HEK293T (cell line): ENCODE measurements at regions not wholly inside any gene's neighbourhood (a gene's known extent, or its start where the extent isn't known, plus 50 kb on each side); places are given as distances from the start of the nearest gene placed in this dataset.

ENCODE experiments used
- CTCF ChIA-PET: fragments of 350-600 bp; formaldehyde crosslinking; extraction: SDS; loops from one replicate; lab custom pipeline; 2021; ENCODE audit warnings: antibody characterized with exemption, inconsistent platforms; lab: Yijun Ruan, JAX
- POLR2A ChIA-PET: fragments of 350-600 bp; formaldehyde crosslinking; extraction: SDS; loops from one replicate; lab custom pipeline; 2020; ENCODE audit warnings: antibody characterized with exemption, inconsistent platforms; lab: Yijun Ruan, JAX
- DNase-seq: peaks from one replicate; pipeline ENCODE4 v3.0.0; 2012; ENCODE audit warnings: mixed read lengths; ENCODE audit errors: extremely low spot score
- ARNT ChIP-seq: fragments of 450-650 bp; IDR thresholded peaks from 2 replicates; pipeline ENCODE4 v1.6.1; 2017; ENCODE audit warnings: mild to moderate bottlenecking
- BHLHE40 ChIP-seq: fragments of 450-650 bp; IDR thresholded peaks from 2 replicates; pipeline ENCODE4 v1.6.1; 2016; ENCODE audit warnings: mild to moderate bottlenecking, moderate library complexity, borderline replicate concordance
- CTBP1 ChIP-seq: fragments of 450-650 bp; IDR thresholded peaks from 2 replicates; pipeline ENCODE4 v1.6.1; 2016; ENCODE audit warnings: borderline replicate concordance
- ELF4 ChIP-seq: fragments of 450-650 bp; IDR thresholded peaks from 2 replicates; pipeline ENCODE4 v1.6.1; 2017; ENCODE audit warnings: antibody characterized with exemption
- FOXA1 ChIP-seq: fragments of 450-650 bp; IDR thresholded peaks from 2 replicates; pipeline ENCODE4 v1.6.1; 2016; ENCODE audit warnings: mild to moderate bottlenecking
- FOXK2 ChIP-seq: fragments of 450-650 bp; IDR thresholded peaks from 2 replicates; pipeline ENCODE4 v1.6.1; 2016; ENCODE audit warnings: mild to moderate bottlenecking
- FOXM1 ChIP-seq: fragments of 450-650 bp; IDR thresholded peaks from 2 replicates; pipeline ENCODE4 v1.6.1; 2017; ENCODE audit warnings: mild to moderate bottlenecking, borderline replicate concordance
- HDGF ChIP-seq: fragments of 450-650 bp; IDR thresholded peaks from 2 replicates; pipeline ENCODE4 v1.6.1; 2017; ENCODE audit warnings: antibody characterized with exemption, borderline replicate concordance
- L3MBTL2 ChIP-seq: fragments of 450-650 bp; conservative IDR thresholded peaks from 2 replicates; pipeline ENCODE4 v1.6.1; 2016; ENCODE audit warnings: mild to moderate bottlenecking
- LEF1 ChIP-seq: fragments of 450-650 bp; IDR thresholded peaks from 2 replicates; pipeline ENCODE4 v1.6.1; 2017; ENCODE audit warnings: mild to moderate bottlenecking, borderline replicate concordance
- NFRKB ChIP-seq: fragments of 450-650 bp; IDR thresholded peaks from 2 replicates; pipeline ENCODE4 v1.6.1; 2016; ENCODE audit warnings: mild to moderate bottlenecking, moderate library complexity
- PKNOX1 ChIP-seq: fragments of 450-650 bp; IDR thresholded peaks from 2 replicates; pipeline ENCODE4 v1.6.1; 2016
- SP1 ChIP-seq: fragments of 450-650 bp; IDR thresholded peaks from 2 replicates; pipeline ENCODE4 v1.6.1; 2017
- SUZ12 ChIP-seq: fragments of 450-650 bp; IDR thresholded peaks from 2 replicates; pipeline ENCODE4 v1.6.1; 2016; ENCODE audit warnings: mild to moderate bottlenecking
- TARDBP ChIP-seq: fragments of 450-650 bp; IDR thresholded peaks from 2 replicates; pipeline ENCODE4 v1.6.1; 2016
- ZNF384 ChIP-seq: fragments of 450-650 bp; IDR thresholded peaks from 2 replicates; pipeline ENCODE4 v1.6.1; 2016

- no peak for DNase-seq
- CTCF ChIA-PET, result no interaction called here
Measured at GRCh38 chr4:182015893-182016292, 227.3 kb upstream of the TENM3 start.

GRCh38 chr4:182017038-182017437, 226.2 kb upstream of the TENM3 start:
- ChIA-PET CTCF (no interaction called here), POLR2A (no interaction called here)
- TF ChIP-seq L3MBTL2 (no peak), TARDBP (no peak), FOXK2 (no peak), ZNF384 (no peak), CTBP1 (no peak), ELF4 (no peak), NFRKB (no peak)
- no peak for DNase-seq

More at GRCh38 chr4:182015893-182016292, 227.3 kb upstream of the TENM3 start:
- POLR2A ChIA-PET, result no interaction called here
- TF ChIP-seq SP1, result no peak
- no peak for TF ChIP-seq L3MBTL2

GRCh38 chr4:182018691-182019090, 224.5 kb upstream of the TENM3 start:
- POLR2A ChIA-PET, result no interaction called here
- CTCF ChIA-PET, result no interaction called here
- TF ChIP-seq FOXK2 (no peak), ELF4 (no peak), ZNF384 (no peak), CTBP1 (no peak), FOXA1 (no peak), LEF1 (no peak), SP1 (no peak)
- DNase-seq, result no peak

- TF ChIP-seq BHLHE40 (no peak), NFRKB (no peak), ELF4 (no peak), HDGF (no peak), LEF1 (no peak), L3MBTL2 (no peak), FOXK2 (no peak), FOXM1 (no peak), CTBP1 (no peak), SUZ12 (no peak), ZNF384 (no peak), SP1 (no peak)
- ChIA-PET CTCF (no interaction called here), POLR2A (no interaction called here)
- no peak for DNase-seq
Measured at GRCh38 chr4:182019148-182019652, 224.0 kb upstream of the TENM3 start.

GRCh38 chr4:182022909-182023308, 220.3 kb upstream of the TENM3 start:
- ChIA-PET CTCF (interaction anchor here (0.6 kb wide), 1 partner anchor 9 kb away, joined by 4 read pairs; no protein-coding TSS in a partner anchor), POLR2A (no interaction called here)
- no peak for DNase-seq
- TF ChIP-seq ARNT, result no peak
- no peak for TF ChIP-seq ELF4
- TF ChIP-seq PKNOX1, result no peak
- TF ChIP-seq SUZ12, result no peak
- TF ChIP-seq CTBP1, result no peak
- TF ChIP-seq SP1, result no peak
- no peak for TF ChIP-seq TARDBP
- TF ChIP-seq FOXK2, result no peak
- no peak for TF ChIP-seq LEF1
- no peak for TF ChIP-seq NFRKB
- no peak for TF ChIP-seq L3MBTL2

GRCh38 chr4:182023469-182023868, 219.7 kb upstream of the TENM3 start:
- TF ChIP-seq L3MBTL2, result no peak
- no peak for TF ChIP-seq SP1
- no peak for TF ChIP-seq BHLHE40
- TF ChIP-seq TARDBP, result no peak
- no peak for TF ChIP-seq ELF4
- no peak for TF ChIP-seq HDGF
- no peak for TF ChIP-seq PKNOX1
- TF ChIP-seq FOXK2, result no peak
- TF ChIP-seq SUZ12, result no peak
- TF ChIP-seq NFRKB, result no peak
- TF ChIP-seq FOXA1, result no peak
- TF ChIP-seq CTBP1, result no peak
- TF ChIP-seq ARNT, result no peak
- no peak for TF ChIP-seq FOXM1
- no peak for TF ChIP-seq LEF1
- TF ChIP-seq ZNF384, result no peak
- ChIA-PET POLR2A (no interaction called here), CTCF (no interaction called here)
- no peak for DNase-seq

GRCh38 chr4:182042945-182043344, 200.3 kb upstream of the TENM3 start:
- DNase-seq, result no peak
- TF ChIP-seq FOXA1, result no peak
- TF ChIP-seq SUZ12, result no peak
- no peak for TF ChIP-seq CTBP1
- no peak for TF ChIP-seq TARDBP
- TF ChIP-seq HDGF, result no peak
- TF ChIP-seq BHLHE40, result no peak
- TF ChIP-seq PKNOX1, result no peak
- TF ChIP-seq ELF4, result no peak
- no peak for TF ChIP-seq L3MBTL2
- TF ChIP-seq NFRKB, result no peak
- TF ChIP-seq ZNF384, result no peak
- no peak for TF ChIP-seq FOXM1
- TF ChIP-seq FOXK2, result no peak
- ChIA-PET CTCF (no interaction called here), POLR2A (no interaction called here)
